ENCODE measurements at regions not wholly inside any gene's neighbourhood (a gene's known extent, or its start where the extent isn't known, plus 50 kb on each side); places are given as distances from the start of the nearest gene placed in this dataset.

GRCh38 chr5:74304536-74304935 is 336.0 kb downstream of the ENC1 start:
- no peak for TF ChIP-seq FOXM1 (IDR thresholded peaks at IDR 0.05; ENCODE audit: borderline replicate concordance, low read depth)
- TF ChIP-seq REST (IDR thresholded peaks at IDR 0.05; ENCODE audit: low read depth), result no peak
- TF ChIP-seq TAF1 (IDR thresholded peaks at IDR 0.05; ENCODE audit: low read depth), result no peak
- no peak for TF ChIP-seq YY1 (IDR thresholded peaks at IDR 0.05; ENCODE audit: low read depth)
- TF ChIP-seq EP300 (IDR thresholded peaks at IDR 0.05; ENCODE audit: borderline replicate concordance), result no peak
- TF ChIP-seq CREB1 (IDR thresholded peaks at IDR 0.05; ENCODE audit: low read depth), result no peak
- TF ChIP-seq MAX (IDR thresholded peaks at IDR 0.05), result no peak
- no peak for TF ChIP-seq CEBPB (IDR thresholded peaks at IDR 0.05)
- no peak for TF ChIP-seq TCF12 (IDR thresholded peaks at IDR 0.05; ENCODE audit: low read depth)
- no peak for TF ChIP-seq ZBTB7A (IDR thresholded peaks at IDR 0.05; ENCODE audit: low read depth)
- no peak for TF ChIP-seq RAD21 (IDR thresholded peaks at IDR 0.05; ENCODE audit: low read depth)
- no peak for TF ChIP-seq NFIC (IDR thresholded peaks at IDR 0.05)
- TF ChIP-seq USF1 (IDR thresholded peaks at IDR 0.05), result no peak
- no peak for TF ChIP-seq TEAD4 (IDR thresholded peaks at IDR 0.05)
